Loucy (cell line): ENCODE measurements at regions not wholly inside any gene's neighbourhood (a gene's known extent, or its start where the extent isn't known, plus 50 kb on each side); places are given as distances from the start of the nearest gene placed in this dataset.

Experiments used
- CTCF ChIP-seq: fragments of 200-600 bp; sonication (generic); conservative IDR thresholded peaks from 2 replicates; pipeline ENCODE4 v1.5.1; 2014; ENCODE audit warnings: mild to moderate bottlenecking, antibody characterized with exemption, low read length
- EZH2phosphoT487 ChIP-seq: fragments of 200-600 bp; IDR thresholded peaks from 2 replicates; pipeline ENCODE4 v1.6.1; 2018; ENCODE audit warnings: antibody characterized with exemption, mild to moderate bottlenecking, moderate library complexity, borderline replicate concordance

GRCh38 chr22:22748297-22748743 is 103.9 kb downstream of the GGTLC2 start:
- peak; percentile 88 for TF ChIP-seq CTCF
- no peak for TF ChIP-seq EZH2phosphoT487
